Neural crest cell (in vitro differentiated cells): ENCODE measurements at regions not wholly inside any gene's neighbourhood (a gene's known extent, or its start where the extent isn't known, plus 50 kb on each side); places are given as distances from the start of the nearest gene placed in this dataset.

Source experiments
- DNase-seq: peaks from one replicate; pipeline ENCODE4 v3.0.0; 2021; ENCODE audit warnings: low read depth, mixed read lengths, low spot score
- H3K27ac Mint-ChIP-seq: one replicate; pipeline ENCODE4 v1.8.0; 2021; ENCODE audit warnings: mild to moderate bottlenecking, mixed read lengths; ENCODE audit not compliant: unreplicated experiment
- H3K27me3 Mint-ChIP-seq: 2 replicates; pipeline ENCODE4 v1.8.0; 2021; ENCODE audit warnings: low read depth, mild to moderate bottlenecking, mixed read lengths
- H3K36me3 Mint-ChIP-seq: 2 replicates; pipeline ENCODE4 v1.8.0; 2021; ENCODE audit warnings: low read depth, mild to moderate bottlenecking, mixed read lengths
- H3K4me1 Mint-ChIP-seq: 2 replicates; pipeline ENCODE4 v1.8.0; 2021; ENCODE audit warnings: mixed read lengths
- H3K4me3 Mint-ChIP-seq: one replicate; pipeline ENCODE4 v1.8.0; 2021; ENCODE audit warnings: mild to moderate bottlenecking, mixed read lengths
- H3K9me3 Mint-ChIP-seq: 2 replicates; pipeline ENCODE4 v1.8.0; 2021; ENCODE audit warnings: mixed read lengths
- CTCF ChIP-seq: fragments of 200-600 bp; sonication (generic); conservative IDR thresholded peaks from 2 replicates; pipeline ENCODE4 v1.5.0; 2021; ENCODE audit warnings: antibody characterized with exemption, mild to moderate bottlenecking

GRCh38 chr3:153315781-153316180 lies 153.8 kb downstream of the RAP2B start:
- H3K27me3 Mint-ChIP-seq, result no peaks in the 10 kb centered on the region
- H3K4me3 Mint-ChIP-seq, result no peak overlapping the region
- H3K4me1 Mint-ChIP-seq, result no peaks in the 10 kb centered on the region
- H3K36me3 Mint-ChIP-seq, result no peaks in the 10 kb centered on the region
- TF ChIP-seq CTCF, result no peak
- peaks cover 5% of the 10 kb centered on the region for H3K9me3 Mint-ChIP-seq
- DNase-seq, result no peak
- H3K27ac Mint-ChIP-seq, result no peak overlapping the region

GRCh38 chr3:153319705-153320554 lies 157.9 kb downstream of the RAP2B start:
- H3K9me3 Mint-ChIP-seq, result peaks cover 3% of the 10 kb centered on the region
- no peak for DNase-seq

GRCh38 chr3:153320585-153321128 lies 158.6 kb downstream of the RAP2B start:
- no peaks in the 10 kb centered on the region for H3K27me3 Mint-ChIP-seq
- DNase-seq, result no peak
- no peak for TF ChIP-seq CTCF
- H3K4me1 Mint-ChIP-seq, result no peaks in the 10 kb centered on the region
- H3K27ac Mint-ChIP-seq, result no peak overlapping the region
- H3K9me3 Mint-ChIP-seq, result peaks cover 6% of the 10 kb centered on the region
- no peak overlapping the region for H3K4me3 Mint-ChIP-seq
- H3K36me3 Mint-ChIP-seq, result no peaks in the 10 kb centered on the region

More at GRCh38 chr3:153319705-153320554, 157.9 kb downstream of the RAP2B start:
- no peak for TF ChIP-seq CTCF
- no peaks in the 10 kb centered on the region for H3K4me1 Mint-ChIP-seq
- no peaks in the 10 kb centered on the region for H3K27me3 Mint-ChIP-seq
- H3K27ac Mint-ChIP-seq, result no peak overlapping the region
- H3K36me3 Mint-ChIP-seq, result no peaks in the 10 kb centered on the region
- H3K4me3 Mint-ChIP-seq, result no peak overlapping the region

- Mint-ChIP-seq H3K9me3 (peaks cover 5% of the 10 kb centered on the region), H3K4me1 (no peaks in the 10 kb centered on the region), H3K27me3 (no peaks in the 10 kb centered on the region), H3K36me3 (no peaks in the 10 kb centered on the region), H3K27ac (no peak overlapping the region), H3K4me3 (no peak overlapping the region)
- no peak for DNase-seq
- TF ChIP-seq CTCF, result no peak
Measured at GRCh38 chr3:153328690-153329089, 166.7 kb downstream of the RAP2B start.

GRCh38 chr3:153330901-153331300 lies 168.9 kb downstream of the RAP2B start:
- Mint-ChIP-seq H3K36me3 (no peaks in the 10 kb centered on the region), H3K4me1 (no peaks in the 10 kb centered on the region), H3K27me3 (no peaks in the 10 kb centered on the region), H3K4me3 (no peak overlapping the region), H3K9me3 (peaks cover 2% of the 10 kb centered on the region), H3K27ac (no peak overlapping the region)
- no peak for DNase-seq
- TF ChIP-seq CTCF, result no peak
